ENCODE measurements at regions not wholly inside any gene's neighbourhood (a gene's known extent, or its start where the extent isn't known, plus 50 kb on each side); places are given as distances from the start of the nearest gene placed in this dataset.

- Mint-ChIP-seq H3K27ac (no peak overlapping the region), H3K4me1 (peaks cover 2% of the 10 kb centered on the region), H3K4me3 (no peak overlapping the region), H3K36me3 (ENCODE audit: low read depth) (no peaks in the 10 kb centered on the region), H3K27me3 (ENCODE audit: insufficient read depth) (no peaks in the 10 kb centered on the region), H3K9me3 (no peaks in the 10 kb centered on the region)
- 86 to 100% methylated on average over 1 of the region's 2 CpGs for WGBS, 2 experiments (ENCODE audit: insufficient coverage in 1 of 2, insufficient read length in 1 of 2)
- H3K4me3 ChIP-seq (ENCODE audit: low read length): no peak overlapping the region
- no peak overlapping the region for H3K9ac ChIP-seq (ENCODE audit: extremely low read depth, low read length, poor library complexity, severe bottlenecking)
- peaks cover 5% of the 10 kb centered on the region for H3K4me1 ChIP-seq (ENCODE audit: control insufficient read depth, insufficient read depth, low read length)
- H3K27ac ChIP-seq (ENCODE audit: low read depth, low read length): no peak overlapping the region
- H3K9me3 ChIP-seq (ENCODE audit: control insufficient read depth, low read length): no peaks in the 10 kb centered on the region
- H3K27me3 ChIP-seq (ENCODE audit: control insufficient read depth, insufficient read depth, low read length, poor library complexity, severe bottlenecking): no peaks in the 10 kb centered on the region
- no peaks in the 10 kb centered on the region for H3K36me3 ChIP-seq (ENCODE audit: control insufficient read depth, insufficient read depth, low read length)
- DNase-seq: no peak
- TF ChIP-seq CTCF (conservative IDR thresholded peaks at IDR 0.05): no peak
Measured at GRCh38 chr5:161775891-161776290, 72.0 kb upstream of the GABRA1 start.

- no peak for DNase-seq
- Histone ChIP-seq H3K27ac (ENCODE audit: low read depth, low read length) (no peak overlapping the region), H3K9me3 (ENCODE audit: control insufficient read depth, low read length) (no peaks in the 10 kb centered on the region), H3K4me3 (ENCODE audit: low read length) (no peak overlapping the region), H3K9ac (ENCODE audit: extremely low read depth, low read length, poor library complexity, severe bottlenecking) (no peak overlapping the region), H3K36me3 (ENCODE audit: control insufficient read depth, insufficient read depth, low read length) (no peaks in the 10 kb centered on the region), H3K27me3 (ENCODE audit: control insufficient read depth, insufficient read depth, low read length, poor library complexity, severe bottlenecking) (no peaks in the 10 kb centered on the region), H3K4me1 (ENCODE audit: control insufficient read depth, insufficient read depth, low read length) (peaks cover 5% of the 10 kb centered on the region)
- Mint-ChIP-seq H3K4me1 (peaks cover 2% of the 10 kb centered on the region), H3K4me3 (no peak overlapping the region), H3K27me3 (ENCODE audit: insufficient read depth) (no peaks in the 10 kb centered on the region), H3K27ac (no peak overlapping the region), H3K9me3 (no peaks in the 10 kb centered on the region), H3K36me3 (ENCODE audit: low read depth) (no peaks in the 10 kb centered on the region)
- no peak for TF ChIP-seq CTCF (conservative IDR thresholded peaks at IDR 0.05)
- 89 to 100% methylated on average over 1 of the region's 1 CpG for WGBS, 2 experiments (ENCODE audit: insufficient coverage in 1 of 2, insufficient read length in 1 of 2)
Measured at GRCh38 chr5:161778796-161779195, 69.1 kb upstream of the GABRA1 start.

- Histone ChIP-seq H3K27me3 (ENCODE audit: control insufficient read depth, insufficient read depth, low read length, poor library complexity, severe bottlenecking) (no peaks in the 10 kb centered on the region), H3K27ac (ENCODE audit: low read depth, low read length) (no peak overlapping the region), H3K9ac (ENCODE audit: extremely low read depth, low read length, poor library complexity, severe bottlenecking) (no peak overlapping the region), H3K9me3 (ENCODE audit: control insufficient read depth, low read length) (no peaks in the 10 kb centered on the region), H3K4me3 (ENCODE audit: low read length) (no peak overlapping the region), H3K4me1 (ENCODE audit: control insufficient read depth, insufficient read depth, low read length) (no peaks in the 10 kb centered on the region), H3K36me3 (ENCODE audit: control insufficient read depth, insufficient read depth, low read length) (no peaks in the 10 kb centered on the region)
- WGBS, 2 experiments (ENCODE audit: insufficient coverage in 1 of 2, insufficient read length in 1 of 2): 83% methylated on average over 1 of the region's 2 CpGs; no CpG with 5 or more reads in 1 of the 2 experiments
- Mint-ChIP-seq H3K36me3 (ENCODE audit: low read depth) (no peaks in the 10 kb centered on the region), H3K4me1 (no peaks in the 10 kb centered on the region), H3K27me3 (ENCODE audit: insufficient read depth) (no peaks in the 10 kb centered on the region), H3K4me3 (no peak overlapping the region), H3K27ac (no peak overlapping the region), H3K9me3 (no peaks in the 10 kb centered on the region)
- DNase-seq: no peak
- TF ChIP-seq CTCF (conservative IDR thresholded peaks at IDR 0.05): no peak
Measured at GRCh38 chr5:161783297-161783696, 64.6 kb upstream of the GABRA1 start.
